OCI-LY7 (cell line): ENCODE measurements at regions not wholly inside any gene's neighbourhood (a gene's known extent, or its start where the extent isn't known, plus 50 kb on each side); places are given as distances from the start of the nearest gene placed in this dataset.

Experiments
- CTCF ChIP-seq: fragments of 200-600 bp; sonication (generic); conservative IDR thresholded peaks from 2 replicates; pipeline ENCODE4 v1.5.1; 2014; ENCODE audit warnings: mild to moderate bottlenecking, antibody characterized with exemption, low read length, moderate library complexity, mixed read lengths
- EZH2phosphoT487 ChIP-seq: fragments of 200-600 bp; sonication (generic); IDR thresholded peaks from 2 replicates; pipeline ENCODE4 v1.6.1; 2018; ENCODE audit warnings: low read depth, borderline replicate concordance, mild to moderate bottlenecking, mixed run types, antibody characterized with exemption, low read length, moderate library complexity, mixed read lengths

DNA sequence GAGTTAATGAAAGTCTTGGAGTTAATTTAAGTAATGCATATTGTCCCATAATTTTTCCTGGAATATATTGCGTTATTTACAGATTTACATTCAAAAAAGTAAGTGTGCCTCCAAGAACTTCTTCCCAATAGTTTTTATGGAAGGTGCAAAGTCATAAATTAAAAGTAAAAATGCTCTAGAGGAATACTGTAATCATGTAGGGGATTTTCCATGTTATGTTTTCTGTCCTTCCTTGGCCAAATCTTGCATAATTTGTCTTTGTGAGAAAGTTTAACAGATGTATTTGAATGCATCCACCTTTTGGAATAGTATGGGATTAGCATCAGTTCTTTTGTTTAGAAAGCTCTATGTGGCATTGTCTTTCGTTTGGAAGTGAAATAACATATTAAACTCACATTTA, 144.1 kb upstream of the GIMD1 start:
- no peak for TF ChIP-seq CTCF
- no peak for TF ChIP-seq EZH2phosphoT487
